ENCODE measurements at regions not wholly inside any gene's neighbourhood (a gene's known extent, or its start where the extent isn't known, plus 50 kb on each side); places are given as distances from the start of the nearest gene placed in this dataset.

GRCh38 chr6:81450180-81450579 is 302.3 kb downstream of the TENT5A start:
- TF ChIP-seq PRDM15 (CRISPR knock-in tag; IDR thresholded peaks at IDR 0.05) = no peak
- TF ChIP-seq CTCF (IDR thresholded peaks at IDR 0.05) = no peak
- no peak for TF ChIP-seq ATF6 (CRISPR knock-in tag; IDR thresholded peaks at IDR 0.05)
- no peak for TF ChIP-seq NR3C1 (CRISPR knock-in tag; conservative IDR thresholded peaks at IDR 0.05; ENCODE audit: low read depth)
- no peak for TF ChIP-seq ATF2 (CRISPR knock-in tag; IDR thresholded peaks at IDR 0.05; ENCODE audit: borderline replicate concordance, low read depth)
- TF ChIP-seq KAT7 (CRISPR knock-in tag; IDR thresholded peaks at IDR 0.05; ENCODE audit: borderline replicate concordance) = no peak
- TF ChIP-seq ZMAT4 (CRISPR knock-in tag; IDR thresholded peaks at IDR 0.05) = no peak
- TF ChIP-seq TCF7 (CRISPR knock-in tag; IDR thresholded peaks at IDR 0.05; ENCODE audit: low read depth) = no peak
- TF ChIP-seq NR1H2 (CRISPR knock-in tag; IDR thresholded peaks at IDR 0.05) = no peak
- no peak for TF ChIP-seq ZNF121 (CRISPR knock-in tag; IDR thresholded peaks at IDR 0.05)
- no peak for TF ChIP-seq JUN (CRISPR knock-in tag; IDR thresholded peaks at IDR 0.05)

Data from WTC11 (cell line).